IMR-90 (cell line): ENCODE measurements at regions not wholly inside any gene's neighbourhood (a gene's known extent, or its start where the extent isn't known, plus 50 kb on each side); places are given as distances from the start of the nearest gene placed in this dataset.

ENCODE experiments used
- ATAC-seq: fragments of 200-7000 bp; cut with Tn5 transposase; 2 replicates; pipeline ENCODE4 v1.9.1; 2020; ENCODE audit warnings: low read depth, mild to moderate bottlenecking, moderate library complexity
- BruUV-seq: library from RNA; stranded (reverse); fragments of 400-500 nt; replicated peaks from 2 replicates; lab custom pipeline; 2021; lab: Mats Ljungman, UMichigan
- CTCF ChIA-PET: fragments of 300-600 bp; formaldehyde crosslinking; extraction: SDS; loops from one replicate; lab custom pipeline; 2021; ENCODE audit warnings: antibody characterized with exemption; lab: Yijun Ruan, JAX
- POLR2A ChIA-PET: fragments of 300-600 bp; sonication (Branson Sonifier 250); formaldehyde crosslinking; loops from one replicate; lab custom pipeline; 2022; ENCODE audit warnings: antibody characterized with exemption; ENCODE audit not compliant: unreplicated experiment; lab: Charles Lee
- DNase-seq: peaks from one replicate; pipeline ENCODE4 v3.0.0; 2013
- H2AFZ ChIP-seq: replicated peaks from 2 replicates; pipeline ENCODE3; 2013; ENCODE audit warnings: low read length, mild to moderate bottlenecking; ENCODE audit not compliant: poor library complexity
- H2AK5ac ChIP-seq: 2 replicates; pipeline ENCODE4 v1.6.1; 2013; ENCODE audit warnings: low read depth, low read length, inconsistent platforms
- H2AK9ac ChIP-seq: replicated peaks from 2 replicates; pipeline ENCODE3; 2013; ENCODE audit warnings: mild to moderate bottlenecking, low read depth, low read length, moderate library complexity; ENCODE audit not compliant: poor library complexity
- H2BK120ac ChIP-seq: 2 replicates; pipeline ENCODE4 v1.6.1; 2013; ENCODE audit warnings: low read depth, low read length, inconsistent platforms
- H2BK15ac ChIP-seq: 3 replicates; pipeline ENCODE4 v1.6.1; 2013; ENCODE audit warnings: low read depth, low read length, inconsistent platforms
- H2BK20ac ChIP-seq: 2 replicates; pipeline ENCODE4 v1.6.1; 2013; ENCODE audit warnings: low read depth, mild to moderate bottlenecking, inconsistent platforms, low read length, moderate library complexity
- H2BK5ac ChIP-seq: 2 replicates; pipeline ENCODE4 v1.6.1; 2013; ENCODE audit warnings: mild to moderate bottlenecking, low read depth, low read length, inconsistent platforms; ENCODE audit not compliant: poor library complexity, severe bottlenecking
- H3K14ac ChIP-seq: replicated peaks from 2 replicates; pipeline ENCODE4 v1.6.1; 2013; ENCODE audit warnings: low read depth, low read length, inconsistent platforms
- H3K18ac ChIP-seq: 2 replicates; pipeline ENCODE4 v1.6.1; 2013; ENCODE audit warnings: low read depth, low read length, control low read depth
- H3K23ac ChIP-seq: 2 replicates; pipeline ENCODE4 v1.6.1; 2013; ENCODE audit warnings: low read depth, low read length, inconsistent platforms
- H3K27ac ChIP-seq: 2 replicates; pipeline ENCODE4 v1.5.1; 2013; ENCODE audit warnings: mild to moderate bottlenecking, control low read depth, low read length; ENCODE audit not compliant: insufficient read depth
- H3K27me3 ChIP-seq: 2 replicates; pipeline ENCODE4 v1.6.1; 2013; ENCODE audit warnings: low read length; ENCODE audit not compliant: control insufficient read depth, insufficient read depth
- H3K36me3 ChIP-seq: 2 replicates; pipeline ENCODE4 v1.6.1; 2013; ENCODE audit warnings: low read length, mixed read lengths; ENCODE audit not compliant: control insufficient read depth, insufficient read depth
- H3K4ac ChIP-seq: 2 replicates; pipeline ENCODE4 v1.6.1; 2013; ENCODE audit warnings: low read depth, low read length, inconsistent platforms
- H3K4me1 ChIP-seq: 2 replicates; pipeline ENCODE4 v1.6.1; 2013; ENCODE audit warnings: low read length, mixed read lengths; ENCODE audit not compliant: control insufficient read depth, insufficient read depth
- H3K4me2 ChIP-seq: 2 replicates; pipeline ENCODE4 v1.6.1; 2013; ENCODE audit warnings: low read depth, mild to moderate bottlenecking, control low read depth, low read length, moderate library complexity
- H3K4me3 ChIP-seq: 2 replicates; pipeline ENCODE4 v1.5.1; 2013; ENCODE audit warnings: low read depth, mild to moderate bottlenecking, control low read depth, low read length, moderate library complexity; ENCODE audit not compliant: insufficient read depth
- H3K56ac ChIP-seq: 2 replicates; pipeline ENCODE4 v1.6.1; 2013; ENCODE audit warnings: low read length, inconsistent platforms; ENCODE audit not compliant: insufficient read depth; ENCODE audit errors: extremely low read depth
- H3K79me1 ChIP-seq, 2 experiments: 2 replicates each; pipeline ENCODE4 v1.6.1; 2013; ENCODE audit warnings: low read length in 2 of 2, inconsistent platforms in 1 of 2, low read depth in 1 of 2
- H3K9ac ChIP-seq: 2 replicates; pipeline ENCODE4 v1.6.1; 2013; ENCODE audit warnings: low read depth, low read length, control low read depth
- H3K9me1 ChIP-seq: 2 replicates; pipeline ENCODE4 v1.6.1; 2013; ENCODE audit warnings: low read length, inconsistent platforms; ENCODE audit not compliant: insufficient read depth
- H3K9me3 ChIP-seq: 2 replicates; pipeline ENCODE4 v1.6.1; 2013; ENCODE audit warnings: low read length; ENCODE audit not compliant: control insufficient read depth, insufficient read depth
- H4K20me1 ChIP-seq: 2 replicates; pipeline ENCODE4 v1.6.1; 2013; ENCODE audit warnings: low read length, inconsistent platforms; ENCODE audit not compliant: insufficient read depth
- H4K5ac ChIP-seq: 2 replicates; pipeline ENCODE4 v1.6.1; 2013; ENCODE audit warnings: mild to moderate bottlenecking, low read depth, low read length, control low read depth
- H4K8ac ChIP-seq, 2 experiments: 2 replicates each; pipeline ENCODE4 v1.6.1; 2013; ENCODE audit warnings: low read depth in 2 of 2, low read length in 2 of 2, control low read depth in 1 of 2, inconsistent platforms in 1 of 2
- H4K91ac ChIP-seq: 2 replicates; pipeline ENCODE4 v1.6.1; 2013; ENCODE audit warnings: low read depth, low read length, inconsistent platforms; ENCODE audit not compliant: insufficient read depth
- BHLHE40 ChIP-seq: fragments of 150-350 bp; IDR thresholded peaks from 2 replicates; pipeline ENCODE4 v1.6.1; 2016; ENCODE audit warnings: mild to moderate bottlenecking, low read depth, low read length
- CHD1 ChIP-seq: IDR thresholded peaks from 2 replicates; pipeline ENCODE4 v1.6.1; 2012; ENCODE audit warnings: low read depth, low read length, improper control_type of control experiment
- RFX5 ChIP-seq: IDR thresholded peaks from 2 replicates; pipeline ENCODE4 v1.8.0; 2012; ENCODE audit warnings: low read depth, mild to moderate bottlenecking, low read length, moderate library complexity
- WGBS, 2 experiments: methylation state at CpG; one replicate each; pipeline versions ENCODE4 v1.1.5 to v1.1.7; 2013; ENCODE audit warnings: missing lambda C conversion rate in 2 of 2; ENCODE audit not compliant: insufficient read length in 1 of 2; ENCODE audit errors: extremely low coverage in 2 of 2; 5-methylcytosine and 5-hydroxymethylcytosine counted together
- dilution Hi-C: fragments of 300-500 bp; cut with HindIII; formaldehyde crosslinking; loops from one replicate; pipeline ENCODE4 v1.14.3; 2018; ENCODE audit warnings: low sequenced_read_pairs; ENCODE audit not compliant: unreplicated experiment
- in situ Hi-C: fragments of 300-500 bp; cut with MboI; formaldehyde crosslinking; loops from 3 replicates; pipeline ENCODE4 v1.14.3; 2019; ENCODE audit warnings: low sequenced_read_pairs, inconsistent platforms, mixed read lengths
- intact Hi-C: fragments of 100-400 bp; cut with micrococcal nuclease; formaldehyde crosslinking; loops from 2 replicates; pipeline ENCODE4 v1.10.0; 2022
- TF ChIP-seq, protein P1 (sequence below): conservative IDR thresholded peaks from 2 replicates; pipeline ENCODE4 v1.5.1; 2012; ENCODE audit warnings: mild to moderate bottlenecking, low read depth, low read length, improper control_type of control experiment

GRCh38 chr5:124996023-124996763, 249.8 kb upstream of the ZNF608 start:
- H2AK9ac ChIP-seq: no peak overlapping the region
- H3K4me2 ChIP-seq: peak overlapping the region; percentile 50; the same call in 1 of the 2 replicates
- no peak for ATAC-seq
- dilution Hi-C loops: no loop called here
- H3K36me3 ChIP-seq: no peaks in the 10 kb centered on the region
- H4K8ac ChIP-seq: peak overlapping the region; percentile 51 to 61; a peak in 3 of 4 replicates
- H3K18ac ChIP-seq: peak overlapping the region; percentile 92
- peak overlapping the region; percentile 80 for H4K5ac ChIP-seq
- no peaks in the 10 kb centered on the region for H4K20me1 ChIP-seq
- in situ Hi-C loops: no loop called here
- 0 out of 2 replicates have a peak, but pooled peaks cover 2% of the 10 kb centered on the region for H3K9me1 ChIP-seq
- intact Hi-C loops: loop anchor here (2.0 to 10.0 kb wide), 3 partner anchors 247 to 489 kb away; no protein-coding TSS in a partner anchor
- peak overlapping the region; percentile 36; the same call in 1 of the 2 replicates for H2AK5ac ChIP-seq
- peak overlapping the region; percentile 56; the same call in 1 of the 2 replicates for H3K27ac ChIP-seq
- BruUV-seq: no TSS peak
- peak overlapping the region; percentile 76 for H4K91ac ChIP-seq
- H2BK120ac ChIP-seq: peak overlapping the region; percentile 80
- H3K14ac ChIP-seq: peak overlapping the region; percentile 74
- ChIA-PET CTCF (interaction anchor here (0.6 to 1.1 kb wide), 2 partner anchors 11 to 1091 kb away, joined by 3 to 4 read pairs; no protein-coding TSS in a partner anchor), POLR2A (interaction anchor here (0.5 to 0.6 kb wide), 2 partner anchors 249 to 1314 kb away, joined by 3 to 11 read pairs; no protein-coding TSS in a partner anchor)
- H2BK20ac ChIP-seq: peak overlapping the region; percentile 96
- no peaks in the 10 kb centered on the region for H3K79me1 ChIP-seq
- peak overlapping the region; percentile 35 for H2BK5ac ChIP-seq
- H3K27me3 ChIP-seq: no peaks in the 10 kb centered on the region
- peak overlapping the region; percentile 90 for H2BK15ac ChIP-seq
- peak overlapping the region; percentile 60; the same call in 1 of the 2 replicates for H3K56ac ChIP-seq
- peak overlapping the region; percentile 66 for H3K4ac ChIP-seq
- H3K9me3 ChIP-seq: no peaks in the 10 kb centered on the region
- H2AFZ ChIP-seq: no peak overlapping the region
- no peak for TF ChIP-seq RFX5
- TF ChIP-seq, protein P1, sequence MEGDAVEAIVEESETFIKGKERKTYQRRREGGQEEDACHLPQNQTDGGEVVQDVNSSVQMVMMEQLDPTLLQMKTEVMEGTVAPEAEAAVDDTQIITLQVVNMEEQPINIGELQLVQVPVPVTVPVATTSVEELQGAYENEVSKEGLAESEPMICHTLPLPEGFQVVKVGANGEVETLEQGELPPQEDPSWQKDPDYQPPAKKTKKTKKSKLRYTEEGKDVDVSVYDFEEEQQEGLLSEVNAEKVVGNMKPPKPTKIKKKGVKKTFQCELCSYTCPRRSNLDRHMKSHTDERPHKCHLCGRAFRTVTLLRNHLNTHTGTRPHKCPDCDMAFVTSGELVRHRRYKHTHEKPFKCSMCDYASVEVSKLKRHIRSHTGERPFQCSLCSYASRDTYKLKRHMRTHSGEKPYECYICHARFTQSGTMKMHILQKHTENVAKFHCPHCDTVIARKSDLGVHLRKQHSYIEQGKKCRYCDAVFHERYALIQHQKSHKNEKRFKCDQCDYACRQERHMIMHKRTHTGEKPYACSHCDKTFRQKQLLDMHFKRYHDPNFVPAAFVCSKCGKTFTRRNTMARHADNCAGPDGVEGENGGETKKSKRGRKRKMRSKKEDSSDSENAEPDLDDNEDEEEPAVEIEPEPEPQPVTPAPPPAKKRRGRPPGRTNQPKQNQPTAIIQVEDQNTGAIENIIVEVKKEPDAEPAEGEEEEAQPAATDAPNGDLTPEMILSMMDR: no peak
- TF ChIP-seq BHLHE40: no peak
- no peak for TF ChIP-seq CHD1
- H3K4me3 ChIP-seq: no peak overlapping the region
- H3K23ac ChIP-seq: peak overlapping the region; percentile 77
- no CpG with 5 or more reads among the region's 4 CpGs for WGBS, 2 experiments
- DNase-seq: peak; percentile 47
- H3K4me1 ChIP-seq: peaks cover 13% of the 10 kb centered on the region
- H3K9ac ChIP-seq: no peak overlapping the region
